ENCODE measurements at regions not wholly inside any gene's neighbourhood (a gene's known extent, or its start where the extent isn't known, plus 50 kb on each side); places are given as distances from the start of the nearest gene placed in this dataset.

GRCh38 chr1:73273886-73274285 lies 924.1 kb downstream of the LRRIQ3 start:
- no peak for TF ChIP-seq CTCF (IDR thresholded peaks at IDR 0.05)
- no peak for TF ChIP-seq POLR2A (IDR thresholded peaks at IDR 0.05)

Measured in uterus (tissue), 2 donors.